ENCODE measurements at regions not wholly inside any gene's neighbourhood (a gene's known extent, or its start where the extent isn't known, plus 50 kb on each side); places are given as distances from the start of the nearest gene placed in this dataset.

- TF ChIP-seq BCL11A (IDR thresholded peaks at IDR 0.05; ENCODE audit: low read depth in 2 of 2, low read length in 2 of 2) (no peak), RAD21 (IDR thresholded peaks at IDR 0.05 in 1 of 2, conservative IDR thresholded peaks at IDR 0.05 in 1 of 2; ENCODE audit: low read depth in 2 of 2, low read length in 2 of 2) (no peak)
These were observed 237.3 kb downstream of the USP46 start for GRCh38 chr4:52421811-52422213.

Data from H1 (cell line).